Caco-2 (cell line): ENCODE measurements at regions not wholly inside any gene's neighbourhood (a gene's known extent, or its start where the extent isn't known, plus 50 kb on each side); places are given as distances from the start of the nearest gene placed in this dataset.

Source experiments
- BruUV-seq: library from RNA; stranded (reverse); fragments of 400-500 nt; replicated peaks from 2 replicates; lab custom pipeline; 2021; lab: Mats Ljungman, UMichigan
- CTCF ChIA-PET: fragments of 300-600 bp; sonication (Branson Sonifier 250); formaldehyde crosslinking; loops from one replicate; lab custom pipeline; 2022; ENCODE audit warnings: antibody characterized with exemption; lab: Charles Lee
- POLR2A ChIA-PET: fragments of 300-600 bp; sonication (Branson Sonifier 250); formaldehyde crosslinking; loops from one replicate; lab custom pipeline; 2022; ENCODE audit warnings: antibody characterized with exemption; lab: Charles Lee
- DNase-seq, 2 experiments: peaks; one replicate each; pipeline versions ENCODE4 v3.0.0 to v3.0.0-alpha.2; 2020 to 2022
- H3K27me3 ChIP-seq: replicated peaks from 2 replicates; pipeline ENCODE4 v1.6.0; 2011; ENCODE audit warnings: low read length; ENCODE audit not compliant: control insufficient read depth, insufficient read depth
- H3K36me3 ChIP-seq: 2 replicates; pipeline ENCODE4 v1.5.1; 2011; ENCODE audit warnings: low read length; ENCODE audit not compliant: control insufficient read depth, insufficient read depth
- H3K4me1 ChIP-seq: fragments of 250-450 bp; sonication (Bioruptor Pico); 2 replicates; pipeline ENCODE4 v1.5.1; 2020; ENCODE audit warnings: mild to moderate bottlenecking
- H3K4me3 ChIP-seq: 2 replicates; pipeline ENCODE4 v1.5.1; 2011; ENCODE audit warnings: low read depth, mild to moderate bottlenecking, control low read depth, low read length
- H3K9me3 ChIP-seq: fragments of 250-450 bp; sonication (Bioruptor Pico); 2 replicates; pipeline ENCODE4 v1.5.1; 2020; ENCODE audit warnings: mild to moderate bottlenecking, moderate library complexity
- H3K27ac Mint-ChIP-seq: one replicate; pipeline ENCODE4 v1.8.0; 2022; ENCODE audit warnings: mixed read lengths; ENCODE audit not compliant: unreplicated experiment
- H3K27me3 Mint-ChIP-seq: one replicate; pipeline ENCODE4 v1.8.0; 2022; ENCODE audit warnings: mixed read lengths; ENCODE audit not compliant: insufficient read depth, unreplicated experiment
- H3K36me3 Mint-ChIP-seq: one replicate; pipeline ENCODE4 v1.8.0; 2022; ENCODE audit warnings: mild to moderate bottlenecking, mixed read lengths; ENCODE audit not compliant: insufficient read depth, unreplicated experiment
- H3K4me1 Mint-ChIP-seq: one replicate; pipeline ENCODE4 v1.8.0; 2022; ENCODE audit warnings: low read depth, mixed read lengths; ENCODE audit not compliant: unreplicated experiment
- H3K4me3 Mint-ChIP-seq: one replicate; pipeline ENCODE4 v1.8.0; 2022; ENCODE audit warnings: mild to moderate bottlenecking, moderate library complexity, mixed read lengths; ENCODE audit not compliant: unreplicated experiment
- H3K9me3 Mint-ChIP-seq: one replicate; pipeline ENCODE4 v1.8.0; 2022; ENCODE audit warnings: mixed read lengths; ENCODE audit not compliant: unreplicated experiment
- CTCF ChIP-seq, 2 experiments: fragments of 200-600 bp in 1 of 2; IDR thresholded peaks; 1 replicate in 1 of 2; 2 replicates in 1 of 2; pipeline versions ENCODE4 v1.5.1 to v1.8.0; 2011 to 2022; ENCODE audit warnings: antibody characterized with exemption in 1 of 2, control low read depth in 1 of 2, inconsistent platforms in 1 of 2, low read depth in 1 of 2, low read length in 1 of 2, mild to moderate bottlenecking in 1 of 2, moderate library complexity in 1 of 2; ENCODE audit not compliant: insufficient read depth in 1 of 2, severe bottlenecking in 1 of 2, unreplicated experiment in 1 of 2
- intact Hi-C: fragments of 100-400 bp; cut with micrococcal nuclease; formaldehyde crosslinking; loops from one replicate; pipeline ENCODE4 v1.10.0; 2022; ENCODE audit not compliant: unreplicated experiment

- CTCF ChIA-PET, result no interaction called here
- Histone ChIP-seq H3K36me3 (no peaks in the 10 kb centered on the region), H3K9me3 (no peaks in the 10 kb centered on the region), H3K27me3 (no peaks in the 10 kb centered on the region), H3K4me3 (no peak overlapping the region), H3K4me1 (peaks cover 19% of the 10 kb centered on the region)
- POLR2A ChIA-PET, result no interaction called here
- TF ChIP-seq CTCF (IDR thresholded peaks at IDR 0.05; ENCODE audit: insufficient read depth in 1 of 2, low read depth in 1 of 2, low read length in 1 of 2, severe bottlenecking in 1 of 2, unreplicated experiment in 1 of 2), result no peak
- Mint-ChIP-seq H3K4me3 (no peak overlapping the region), H3K4me1 (peaks cover 13% of the 10 kb centered on the region), H3K36me3 (peaks cover 6% of the 10 kb centered on the region), H3K27me3 (no peaks in the 10 kb centered on the region), H3K9me3 (no peaks in the 10 kb centered on the region), H3K27ac (no peak overlapping the region)
- intact Hi-C loops, result loop anchor here (10.0 kb wide), 1 partner anchor 546 kb away; no protein-coding TSS in a partner anchor
- DNase-seq, result no peak
- BruUV-seq, result no TSS peak
Observed at GRCh38 chr14:95449131-95449530, 67.3 kb downstream of the SYNE3 start.

GRCh38 chr14:95446470-95446869 is 70.0 kb downstream of the SYNE3 start:
- Mint-ChIP-seq H3K27me3 (no peaks in the 10 kb centered on the region), H3K36me3 (peaks cover 6% of the 10 kb centered on the region), H3K4me1 (peaks cover 24% of the 10 kb centered on the region), H3K27ac (peak overlapping the region; percentile 67), H3K9me3 (no peaks in the 10 kb centered on the region), H3K4me3 (no peak overlapping the region)
- ChIA-PET POLR2A (interaction anchor here (0.6 kb wide), 1 partner anchor 23 kb away, joined by 4 read pairs; no protein-coding TSS in a partner anchor), CTCF (interaction anchor here (0.6 to 1.0 kb wide), 2 partner anchors 17 to 70 kb away, joined by 3 read pairs; partner anchors contain the start of gene SYNE3)
- DNase-seq, result no peak
- no peak overlapping the region for H3K4me3 ChIP-seq
- peaks cover 38% of the 10 kb centered on the region for H3K4me1 ChIP-seq
- TF ChIP-seq CTCF (IDR thresholded peaks at IDR 0.05; ENCODE audit: insufficient read depth in 1 of 2, low read depth in 1 of 2, low read length in 1 of 2, severe bottlenecking in 1 of 2, unreplicated experiment in 1 of 2), result no peak
- no peaks in the 10 kb centered on the region for H3K9me3 ChIP-seq
- H3K36me3 ChIP-seq, result no peaks in the 10 kb centered on the region; the same call in 1 of the 2 replicates
- no peaks in the 10 kb centered on the region for H3K27me3 ChIP-seq
- intact Hi-C loops, result loop anchor here (10.0 kb wide), 1 partner anchor 548 kb away; no protein-coding TSS in a partner anchor
- BruUV-seq, result no TSS peak

GRCh38 chr14:95445676-95446075 is 70.8 kb downstream of the SYNE3 start:
- Histone ChIP-seq H3K4me3 (no peak overlapping the region), H3K4me1 (peaks cover 38% of the 10 kb centered on the region), H3K9me3 (no peaks in the 10 kb centered on the region), H3K27me3 (no peaks in the 10 kb centered on the region), H3K36me3 (no peaks in the 10 kb centered on the region; the same call in 1 of the 2 replicates)
- no peak for TF ChIP-seq CTCF (IDR thresholded peaks at IDR 0.05; ENCODE audit: insufficient read depth in 1 of 2, low read depth in 1 of 2, low read length in 1 of 2, severe bottlenecking in 1 of 2, unreplicated experiment in 1 of 2)
- ChIA-PET CTCF (interaction anchor here (1.3 kb wide), 1 partner anchor 108 kb away, joined by 4 read pairs; no protein-coding TSS in a partner anchor), POLR2A (no interaction called here)
- no peak overlapping the region for H3K4me3 Mint-ChIP-seq
- no peaks in the 10 kb centered on the region for H3K9me3 Mint-ChIP-seq
- peaks cover 6% of the 10 kb centered on the region for H3K36me3 Mint-ChIP-seq
- intact Hi-C loops, result loop anchor here (10.0 kb wide), 1 partner anchor 549 kb away; no protein-coding TSS in a partner anchor
- DNase-seq, result no peak
- H3K27me3 Mint-ChIP-seq, result no peaks in the 10 kb centered on the region
- H3K4me1 Mint-ChIP-seq, result peaks cover 24% of the 10 kb centered on the region
- peak overlapping the region; percentile 70 for H3K27ac Mint-ChIP-seq
- BruUV-seq, result no TSS peak
